HS-27A (cell line): ENCODE measurements at regions not wholly inside any gene's neighbourhood (a gene's known extent, or its start where the extent isn't known, plus 50 kb on each side); places are given as distances from the start of the nearest gene placed in this dataset.

Source experiments
- DNase-seq: peaks from one replicate; pipeline ENCODE4 v3.0.0-alpha.2; 2012; ENCODE audit warnings: low read depth, missing footprints

DNA sequence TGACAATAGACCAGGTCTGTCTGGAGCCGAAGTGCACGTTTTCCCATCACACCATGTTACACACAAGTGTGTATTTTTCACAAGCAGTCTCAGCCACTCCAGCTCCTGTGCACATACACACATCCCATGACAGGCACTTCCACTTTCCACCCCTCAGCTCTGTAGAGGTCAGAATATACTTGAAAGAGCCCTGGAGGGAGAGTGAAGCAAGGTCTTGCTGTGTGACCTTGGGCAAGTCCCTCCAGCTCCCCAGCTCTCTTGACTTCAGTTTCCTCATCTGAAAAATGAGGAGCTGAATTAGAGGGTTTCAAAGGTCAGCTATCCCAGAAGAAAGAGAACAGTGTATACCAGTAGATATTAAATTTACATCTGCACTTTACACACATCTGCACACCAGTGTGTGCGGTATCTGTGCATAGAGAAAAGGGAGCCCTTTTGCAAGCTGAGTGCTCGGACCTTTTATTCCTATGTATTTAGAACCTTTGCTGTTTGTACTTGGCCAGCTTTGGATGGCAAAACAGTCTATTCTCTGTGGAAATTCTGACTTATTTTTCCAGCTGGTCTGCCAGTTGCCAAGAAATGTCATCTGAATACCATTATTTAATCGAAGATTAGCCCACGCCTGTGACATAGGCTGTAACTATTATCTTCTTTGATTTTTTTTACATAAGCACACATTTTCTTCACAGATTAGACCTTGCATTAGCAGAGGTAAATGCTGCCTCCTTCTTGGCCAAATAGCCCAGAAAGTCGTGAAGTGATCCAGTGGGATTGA lies 528.0 kb downstream of the BNC2 start:
- DNase-seq: no peak

- DNase-seq: no peak
Observed at GRCh38 chr9:16343249-16344237, 526.9 kb downstream of the BNC2 start.

- DNase-seq: no peak
Observed at GRCh38 chr9:16344343-16344742, 526.1 kb downstream of the BNC2 start.

DNA sequence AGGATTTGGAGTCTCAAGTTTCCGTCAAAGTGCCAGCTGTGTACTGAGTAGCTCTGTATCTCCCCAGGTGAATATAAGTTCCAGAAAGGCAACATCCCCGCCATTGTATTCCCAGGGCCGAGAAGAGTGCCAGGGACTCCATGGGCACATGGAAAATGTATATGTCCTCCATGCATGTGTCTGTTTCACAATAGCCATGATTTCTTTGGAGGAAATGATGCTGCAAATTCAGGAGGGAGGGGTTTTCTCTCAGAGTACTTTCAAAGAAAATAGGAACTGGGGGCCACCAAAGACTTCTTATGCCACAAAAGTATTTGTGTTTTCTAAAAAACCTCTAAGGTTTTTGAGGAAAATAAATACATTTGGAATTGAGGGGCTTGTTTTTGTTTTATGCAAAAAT lies 524.6 kb downstream of the BNC2 start:
- DNase-seq: no peak

DNA sequence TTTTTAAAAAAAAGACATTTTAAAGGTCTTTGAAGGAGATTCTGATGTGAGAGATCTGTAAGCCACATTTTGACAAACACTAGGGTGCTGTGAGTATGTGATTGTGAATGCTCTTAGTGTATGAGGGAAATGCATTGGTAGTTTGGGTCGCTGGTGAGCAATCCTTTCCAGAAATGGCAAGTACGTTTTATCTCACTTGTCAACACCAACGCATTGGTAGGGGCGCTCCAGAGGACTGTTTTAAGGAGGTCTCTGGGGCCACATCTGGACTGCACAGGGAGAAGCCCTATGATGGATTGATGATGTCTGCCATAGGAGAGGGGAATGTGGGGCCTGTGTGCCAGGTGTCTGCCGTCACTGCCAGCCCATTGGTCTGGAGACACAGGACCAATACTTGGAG lies 522.6 kb downstream of the BNC2 start:
- no peak for DNase-seq

- DNase-seq: no peak
Observed at GRCh38 chr9:16348531-16348930, 521.9 kb downstream of the BNC2 start.

DNA sequence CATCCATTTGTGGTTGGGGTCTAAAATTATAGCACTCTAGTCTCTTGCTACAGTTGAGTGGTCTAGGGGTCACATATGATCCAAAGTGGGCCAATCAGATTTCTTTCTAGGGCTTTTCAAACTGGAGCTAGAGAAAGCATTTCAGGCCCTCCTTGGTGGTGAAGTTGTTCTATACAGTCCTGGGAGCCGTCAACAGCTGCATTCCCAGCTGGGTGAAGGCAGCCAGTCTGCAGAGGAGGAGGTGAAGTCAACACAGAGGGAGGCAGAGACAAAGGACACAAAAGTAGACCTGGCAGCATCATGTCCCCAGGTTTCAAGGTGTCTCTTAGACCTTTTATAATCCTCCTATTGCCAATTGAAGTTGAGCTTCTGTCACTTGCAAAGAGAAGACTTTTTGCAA lies 518.2 kb downstream of the BNC2 start:
- no peak for DNase-seq

GRCh38 chr9:16352791-16353401 lies 517.6 kb downstream of the BNC2 start:
- DNase-seq: no peak

- DNase-seq: no peak
Observed at GRCh38 chr9:16356196-16356765, 514.2 kb downstream of the BNC2 start.

- no peak for DNase-seq
Observed at GRCh38 chr9:16357828-16358227, 512.6 kb downstream of the BNC2 start.

- no peak for DNase-seq
Observed at GRCh38 chr9:16358751-16359150, 511.7 kb downstream of the BNC2 start.
